ENCODE measurements at regions not wholly inside any gene's neighbourhood (a gene's known extent, or its start where the extent isn't known, plus 50 kb on each side); places are given as distances from the start of the nearest gene placed in this dataset.

DNA sequence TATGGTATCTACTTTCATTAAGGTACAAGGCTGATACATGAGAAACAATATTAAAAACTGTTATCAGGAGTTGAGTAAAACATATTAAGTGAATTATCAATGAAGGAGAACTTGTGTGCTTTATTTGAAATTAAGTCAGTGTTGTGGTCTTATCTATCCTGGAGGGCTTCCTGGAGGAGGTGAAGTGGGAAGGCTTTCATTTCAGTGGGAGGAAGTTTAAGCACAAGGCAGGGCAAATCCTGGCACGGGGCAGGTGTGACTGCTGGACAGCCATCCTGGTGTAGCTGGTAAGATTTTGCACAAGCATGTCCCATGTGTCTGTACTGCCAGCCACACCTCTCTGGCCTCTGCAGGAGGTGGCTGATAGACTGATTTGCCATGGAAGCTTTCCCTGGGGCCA lies 159.7 kb upstream of the SKOR2 start:
- TF ChIP-seq, protein P1, sequence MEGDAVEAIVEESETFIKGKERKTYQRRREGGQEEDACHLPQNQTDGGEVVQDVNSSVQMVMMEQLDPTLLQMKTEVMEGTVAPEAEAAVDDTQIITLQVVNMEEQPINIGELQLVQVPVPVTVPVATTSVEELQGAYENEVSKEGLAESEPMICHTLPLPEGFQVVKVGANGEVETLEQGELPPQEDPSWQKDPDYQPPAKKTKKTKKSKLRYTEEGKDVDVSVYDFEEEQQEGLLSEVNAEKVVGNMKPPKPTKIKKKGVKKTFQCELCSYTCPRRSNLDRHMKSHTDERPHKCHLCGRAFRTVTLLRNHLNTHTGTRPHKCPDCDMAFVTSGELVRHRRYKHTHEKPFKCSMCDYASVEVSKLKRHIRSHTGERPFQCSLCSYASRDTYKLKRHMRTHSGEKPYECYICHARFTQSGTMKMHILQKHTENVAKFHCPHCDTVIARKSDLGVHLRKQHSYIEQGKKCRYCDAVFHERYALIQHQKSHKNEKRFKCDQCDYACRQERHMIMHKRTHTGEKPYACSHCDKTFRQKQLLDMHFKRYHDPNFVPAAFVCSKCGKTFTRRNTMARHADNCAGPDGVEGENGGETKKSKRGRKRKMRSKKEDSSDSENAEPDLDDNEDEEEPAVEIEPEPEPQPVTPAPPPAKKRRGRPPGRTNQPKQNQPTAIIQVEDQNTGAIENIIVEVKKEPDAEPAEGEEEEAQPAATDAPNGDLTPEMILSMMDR (conservative IDR thresholded peaks at IDR 0.05) = no peak
- TF ChIP-seq ZFX (IDR thresholded peaks at IDR 0.05) = no peak
